NCI-H524 treated with DMSO at 0.1 percent for 48 hours (cell line): ENCODE measurements at regions not wholly inside any gene's neighbourhood (a gene's known extent, or its start where the extent isn't known, plus 50 kb on each side); places are given as distances from the start of the nearest gene placed in this dataset.
"Not testable (repeated sequence)": the region's sequence is repeated elsewhere in the genome, so short reads cannot be mapped to it uniquely, and the experiment has no call there.

Source experiments
- DNase-seq: peaks from one replicate; lab custom pipeline; 2025; lab: John Stamatoyannopoulos, UW

DNA sequence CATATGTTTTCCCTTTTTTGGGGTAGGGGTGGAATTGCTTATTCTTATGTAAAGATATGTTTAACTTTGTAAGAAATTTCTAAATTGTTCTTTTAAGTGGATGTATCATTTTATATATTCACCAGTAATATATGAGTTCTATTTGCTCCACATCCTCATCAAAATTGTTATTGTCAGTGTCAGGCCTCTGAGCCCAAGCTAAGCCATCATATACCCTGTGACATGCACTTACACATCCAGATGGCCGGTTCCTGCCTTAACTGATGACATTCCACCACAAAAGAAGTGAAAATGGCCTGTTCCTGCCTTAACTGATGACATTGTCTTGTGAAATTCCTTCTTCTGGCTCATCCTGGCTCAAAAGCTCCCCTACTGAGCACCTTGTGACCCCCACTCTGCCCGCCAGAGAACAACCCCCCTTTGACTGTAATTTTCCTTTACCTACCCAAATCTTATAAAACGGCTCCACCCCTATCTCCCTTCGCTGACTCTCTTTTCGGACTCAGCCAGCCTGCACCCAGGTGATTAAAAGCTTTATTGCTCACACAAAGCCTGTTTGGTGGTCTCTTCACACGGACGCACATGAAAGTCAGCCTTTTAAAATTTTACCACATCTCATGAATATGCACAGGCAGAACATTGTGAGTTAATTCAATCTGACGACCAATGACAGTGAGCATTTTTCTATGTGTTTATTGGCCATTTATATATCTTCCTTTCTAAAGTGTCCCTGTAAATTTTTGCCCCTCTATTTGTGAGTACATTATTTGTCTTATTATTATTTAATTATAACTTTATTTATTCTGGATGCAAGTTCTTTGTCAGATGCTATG lies 176.8 kb downstream of the CDC14C start:
- not testable (repeated sequence) for DNase-seq

DNA sequence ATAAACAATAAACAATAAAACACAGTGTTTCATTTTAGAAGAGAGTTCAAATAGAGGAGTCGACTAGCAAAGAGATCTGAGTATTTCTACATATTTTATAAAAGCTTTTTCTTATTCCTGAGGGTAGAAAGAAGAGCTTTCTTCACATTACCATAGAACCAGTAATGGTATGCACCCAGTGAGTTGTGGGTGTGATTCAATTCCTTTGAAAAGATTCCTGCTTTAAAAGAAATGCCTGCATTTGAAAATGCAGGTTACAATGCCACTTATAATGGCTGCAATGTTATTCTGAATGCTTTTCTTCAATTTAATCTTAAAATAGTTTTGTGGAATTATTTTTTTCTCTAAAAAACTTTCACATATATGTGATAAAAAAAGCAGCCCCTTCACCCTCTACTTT lies 178.1 kb downstream of the CDC14C start:
- DNase-seq = no peak

DNA sequence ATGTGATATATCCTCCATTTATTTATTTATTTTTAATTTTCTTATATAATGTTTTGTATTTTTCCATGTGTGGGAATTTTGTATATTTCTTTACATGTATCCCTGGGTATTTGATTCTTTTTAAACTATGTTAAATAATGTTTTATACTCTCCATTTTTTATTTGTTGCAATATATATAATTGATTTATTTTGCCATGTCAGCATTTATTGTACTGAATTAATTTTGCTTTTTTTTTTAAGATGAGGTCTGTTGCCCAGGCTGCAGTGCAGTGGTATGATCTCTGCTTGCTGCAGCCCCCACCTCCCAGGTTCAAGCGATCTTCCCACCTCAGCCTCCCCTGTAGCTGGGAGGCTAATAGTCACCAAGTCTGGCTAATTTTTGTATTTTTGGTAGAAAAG lies 187.4 kb downstream of the CDC14C start:
- no peak for DNase-seq

DNA sequence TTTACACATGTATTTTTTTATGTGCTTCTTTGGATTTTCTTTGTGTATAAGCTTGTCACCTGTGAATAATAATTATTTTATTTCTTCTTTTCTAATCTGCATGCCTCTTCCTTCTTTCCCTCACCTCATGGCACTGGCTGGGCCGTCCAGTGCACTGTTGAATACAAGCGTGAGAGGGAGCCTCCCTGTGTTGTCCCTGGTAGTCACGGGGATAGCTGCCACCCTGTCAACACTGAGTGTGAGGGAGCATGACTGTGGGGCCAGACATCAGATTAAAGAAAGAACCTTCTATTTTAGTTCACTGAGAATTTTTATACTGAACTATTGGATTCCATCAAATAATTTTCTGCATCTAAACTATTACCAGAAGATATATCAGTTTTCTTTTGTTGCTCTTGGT lies 187.9 kb downstream of the CDC14C start:
- DNase-seq = no peak

DNA sequence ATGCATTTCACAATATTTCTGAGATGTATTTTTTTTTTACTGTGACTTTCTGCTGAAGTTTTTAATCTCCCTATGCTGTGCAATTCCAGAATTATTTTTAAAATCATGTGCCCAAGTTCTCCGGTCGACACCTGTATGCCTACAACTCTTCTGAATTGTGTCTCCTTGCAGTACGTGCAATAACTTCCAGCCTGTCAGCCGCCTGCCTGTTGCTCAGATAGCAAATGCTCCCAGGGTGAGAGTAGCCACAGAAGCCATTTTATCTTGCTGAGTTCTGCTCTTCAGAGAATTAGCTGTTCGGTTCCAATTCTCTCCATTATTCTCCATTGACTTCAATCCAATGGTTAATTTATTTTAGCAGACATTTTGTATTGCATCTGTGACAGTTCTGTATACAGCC lies 188.3 kb downstream of the CDC14C start:
- DNase-seq = no peak

DNA sequence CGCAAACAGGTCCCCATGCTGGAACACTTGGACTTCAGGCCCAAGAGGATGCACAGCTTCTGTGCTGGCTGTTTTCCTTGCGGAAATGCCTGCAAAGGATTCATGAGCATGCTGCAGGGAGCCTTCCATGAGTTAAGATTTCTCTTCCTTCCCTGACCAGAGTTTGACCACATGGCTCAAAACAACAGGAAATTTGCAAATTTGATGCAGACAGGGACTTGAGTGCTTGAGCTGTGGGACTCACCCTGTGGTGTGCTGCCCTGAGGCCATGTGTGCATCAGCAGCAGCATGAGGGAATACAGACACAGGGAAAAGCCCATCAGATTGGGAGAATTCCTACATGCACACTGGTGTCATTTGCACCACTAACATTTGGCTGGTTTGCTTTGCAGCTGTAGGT lies 195.4 kb downstream of the CDC14C start:
- no peak for DNase-seq

DNA sequence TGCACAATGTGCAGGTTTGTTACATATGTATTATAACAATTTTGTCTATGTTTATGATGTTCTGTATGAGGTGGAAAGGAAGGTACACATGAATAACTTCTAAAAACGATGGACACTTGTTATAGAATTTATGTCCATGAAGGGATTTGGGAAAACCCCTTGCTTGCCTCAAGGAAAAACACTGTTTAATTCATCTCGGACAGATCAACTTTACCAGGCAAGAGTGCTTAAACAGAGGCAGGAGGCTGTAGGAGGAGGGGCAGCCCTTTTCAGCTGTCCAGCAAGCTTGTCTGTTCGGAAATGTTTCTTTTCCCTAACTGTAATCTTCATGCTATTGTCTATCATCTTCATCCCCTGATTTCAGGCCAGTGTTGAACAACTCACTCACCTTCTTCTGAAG lies 200.9 kb downstream of the CDC14C start:
- no peak for DNase-seq

DNA sequence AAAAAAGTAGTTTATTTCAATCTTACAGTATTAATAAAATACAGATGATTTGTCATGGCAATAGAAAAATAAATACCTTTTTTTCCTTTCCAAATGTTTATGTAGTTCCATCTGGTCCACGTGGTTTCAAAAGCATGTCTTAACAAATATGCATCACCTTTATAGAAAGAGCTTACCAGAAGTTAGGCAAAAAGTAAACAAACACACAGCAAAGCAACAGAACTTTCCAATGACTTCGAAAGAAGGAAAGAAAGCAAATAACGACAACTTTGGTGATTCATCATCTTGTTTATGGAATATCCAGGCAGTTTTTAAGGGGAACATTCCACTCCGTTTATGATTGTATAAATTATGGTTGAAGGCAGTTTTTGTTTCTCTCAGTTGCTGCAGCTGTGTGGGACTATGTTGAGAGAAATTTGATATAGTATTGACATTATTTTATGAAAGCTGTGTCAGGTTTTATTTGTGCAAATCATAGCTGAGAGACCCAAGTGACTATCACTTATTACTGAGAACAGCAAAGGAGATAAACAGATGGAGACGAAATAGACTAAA lies 203.1 kb downstream of the CDC14C start:
- DNase-seq = no peak

DNA sequence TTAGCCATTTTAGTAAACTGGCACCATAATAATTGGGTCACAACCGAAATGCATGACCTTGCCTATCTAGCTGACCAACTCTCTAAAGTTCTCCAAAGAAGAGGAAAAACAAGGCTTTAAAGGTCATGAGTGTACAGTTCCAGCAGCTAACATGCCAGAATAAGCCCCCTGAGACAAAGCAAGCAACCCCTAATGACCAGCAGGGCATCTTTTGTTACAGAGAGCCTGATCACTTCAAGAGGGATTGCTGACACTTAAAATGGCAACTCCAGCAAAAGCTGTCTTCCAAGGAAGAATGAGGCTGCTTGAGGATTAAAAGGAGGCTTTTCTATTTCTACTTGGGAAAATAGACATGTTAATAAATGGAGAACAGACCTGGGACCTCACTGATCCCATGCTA lies 213.6 kb downstream of the CDC14C start:
- no peak for DNase-seq

DNA sequence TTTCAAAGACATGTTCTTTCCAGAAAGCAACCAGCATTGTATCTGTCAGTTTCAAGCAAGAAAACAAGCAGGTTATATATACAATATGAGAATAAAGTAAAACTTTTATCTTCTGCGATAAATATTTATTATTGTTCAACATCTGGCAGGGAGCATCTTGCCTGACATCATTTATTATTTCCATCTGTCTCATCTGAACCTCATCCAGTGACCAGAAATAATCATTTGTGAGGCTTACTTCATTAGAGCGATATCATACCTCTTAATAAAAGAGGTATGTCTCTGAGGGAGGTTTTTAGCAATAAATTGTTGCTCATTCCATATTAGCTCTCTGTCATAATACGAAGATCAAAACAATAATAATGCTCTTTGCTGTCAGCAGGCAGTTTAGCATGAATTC lies 226.1 kb downstream of the CDC14C start:
- DNase-seq = no peak

DNA sequence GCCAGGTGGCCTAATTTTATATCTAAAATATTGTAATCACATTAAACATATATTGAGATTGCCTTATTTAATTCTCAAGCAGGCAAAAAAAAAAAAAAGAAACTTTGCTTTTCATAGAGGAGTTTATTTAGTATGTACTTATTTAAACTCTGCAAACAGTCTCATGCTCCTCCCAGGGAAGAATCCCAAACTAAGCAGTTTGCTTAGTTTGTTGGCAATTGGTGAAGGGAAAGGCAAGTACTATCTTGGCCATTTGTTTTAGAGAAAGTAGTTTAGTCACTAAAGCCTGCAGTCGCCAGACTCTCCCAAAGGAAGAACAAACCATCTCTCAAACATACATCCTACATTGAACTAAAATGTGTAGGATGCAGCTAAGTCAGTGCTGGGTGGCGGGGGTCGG lies 226.8 kb downstream of the CDC14C start:
- no peak for DNase-seq

DNA sequence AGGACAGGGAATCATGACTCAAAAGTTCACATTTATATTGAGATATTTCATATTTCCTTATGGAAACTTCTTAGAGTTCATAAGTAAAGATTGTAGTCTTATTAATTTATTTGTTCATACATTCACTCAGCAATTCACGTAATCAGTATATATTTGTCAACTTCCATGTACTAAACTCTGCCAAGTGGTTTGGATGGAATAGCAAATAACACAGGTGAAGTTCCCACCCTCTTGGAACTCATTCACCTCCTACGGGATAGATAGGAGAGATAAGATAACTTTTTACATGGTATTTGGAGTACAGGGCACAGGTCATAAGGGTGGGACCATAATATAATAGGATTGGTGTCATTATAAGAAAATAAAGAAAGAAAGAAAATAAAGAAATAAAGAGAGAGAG lies 234.0 kb downstream of the CDC14C start:
- no peak for DNase-seq

DNA sequence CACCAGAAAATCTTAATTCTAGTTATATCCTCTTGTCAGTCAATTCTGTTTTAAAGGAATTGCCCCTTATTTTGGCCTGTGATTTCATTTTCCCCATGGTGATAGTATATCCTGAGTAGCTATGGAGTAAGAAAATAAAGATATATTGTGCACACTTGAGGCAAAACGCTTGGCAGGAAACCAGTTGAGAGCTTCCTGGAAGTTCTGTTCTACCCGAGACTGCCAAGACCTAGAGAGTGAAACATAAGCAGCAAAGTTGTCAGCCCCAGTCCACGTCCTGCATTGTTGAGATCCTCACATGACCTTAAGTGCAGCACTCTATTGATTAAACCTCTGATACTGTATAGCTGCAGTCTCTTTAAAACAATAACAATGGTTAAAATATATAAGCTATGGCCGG lies 235.2 kb downstream of the CDC14C start:
- no peak for DNase-seq

DNA sequence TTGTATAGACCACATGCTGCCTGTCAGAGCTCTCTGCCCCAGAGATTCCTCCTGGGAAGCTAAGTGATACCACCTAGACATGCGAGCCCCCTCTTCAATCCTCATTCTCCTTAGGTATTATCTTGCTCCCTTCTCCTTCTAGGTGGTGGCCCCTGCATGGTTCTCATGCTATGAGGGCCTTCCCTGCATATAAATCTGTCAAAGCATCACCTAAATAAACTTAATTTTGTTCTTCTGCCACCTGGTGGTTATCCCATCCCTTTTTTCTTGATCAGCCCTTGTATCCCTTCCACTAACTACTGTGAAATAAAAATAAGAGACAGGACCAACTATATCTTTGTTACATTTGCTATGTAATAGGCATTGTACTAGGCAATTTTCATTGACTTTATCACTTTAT lies 242.1 kb downstream of the CDC14C start:
- DNase-seq = no peak

DNA sequence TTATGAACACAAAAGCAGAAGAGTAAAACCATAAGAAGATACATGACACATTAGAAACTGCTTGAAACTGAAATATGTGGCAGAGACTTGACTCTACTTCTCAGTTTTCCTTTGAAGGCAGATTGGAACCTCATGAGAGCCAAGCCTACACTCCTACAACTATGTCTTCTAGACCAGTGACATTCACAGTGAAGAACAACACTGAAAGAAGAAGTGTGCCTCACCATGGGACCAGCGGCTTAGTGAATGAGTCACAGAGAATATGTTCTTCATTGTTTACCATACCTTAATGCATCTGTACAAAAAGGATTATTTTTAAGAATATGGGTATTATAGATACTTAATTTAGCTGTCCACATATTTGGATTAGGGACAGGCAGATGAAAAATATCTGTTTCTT lies 248.3 kb downstream of the CDC14C start:
- DNase-seq = no peak

DNA sequence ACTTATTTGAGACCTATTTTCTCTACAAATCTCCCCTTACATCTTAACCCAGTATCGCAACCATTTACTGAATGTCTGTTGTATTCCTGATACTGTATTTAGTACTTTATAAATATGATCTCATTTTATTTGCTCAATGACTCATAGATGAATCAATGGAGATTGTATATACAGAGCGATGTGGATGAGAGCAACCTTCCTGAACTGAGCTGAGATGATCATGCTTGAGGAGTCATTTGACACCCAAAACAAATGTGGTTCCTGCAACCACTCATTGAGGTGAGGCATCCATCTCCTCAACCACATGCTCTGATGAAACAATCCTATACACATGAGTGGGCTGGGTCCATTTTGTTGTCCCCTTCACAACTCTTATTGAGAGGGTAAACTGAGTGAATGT lies 250.0 kb downstream of the CDC14C start:
- no peak for DNase-seq

DNA sequence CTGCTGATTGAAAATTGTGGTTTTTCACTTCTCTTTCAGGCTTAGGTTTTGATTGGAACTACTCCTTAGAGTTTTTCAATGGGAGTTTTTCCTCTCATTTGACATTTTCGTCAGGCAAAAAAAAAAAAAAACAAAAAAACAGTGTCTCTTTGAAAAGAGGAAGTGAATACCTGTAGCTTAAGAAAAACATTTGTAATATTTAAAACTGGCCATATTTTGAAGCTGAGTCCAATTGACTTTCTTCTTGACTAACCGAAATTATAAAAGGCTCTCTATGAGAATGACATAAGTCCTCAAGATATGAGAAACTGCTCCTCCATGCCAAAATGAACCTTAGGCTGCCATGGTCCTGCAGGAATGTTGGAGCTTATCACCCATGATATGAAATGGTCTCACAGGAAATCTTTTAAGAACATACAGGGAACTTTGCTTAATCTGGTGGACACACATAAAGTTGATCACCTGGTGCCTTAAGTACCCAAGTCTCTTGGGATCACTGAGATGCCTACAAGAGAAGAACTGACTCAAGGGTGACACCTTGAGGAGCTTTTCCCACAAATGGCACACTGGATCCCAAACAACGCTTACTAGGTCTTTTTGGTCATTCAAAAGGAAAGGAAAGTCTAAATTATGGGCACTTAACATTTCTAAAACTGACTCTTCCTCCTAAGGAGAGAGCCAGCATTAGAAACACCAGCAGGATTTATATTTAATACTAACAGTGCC lies 263.4 kb downstream of the CDC14C start:
- DNase-seq = no peak

DNA sequence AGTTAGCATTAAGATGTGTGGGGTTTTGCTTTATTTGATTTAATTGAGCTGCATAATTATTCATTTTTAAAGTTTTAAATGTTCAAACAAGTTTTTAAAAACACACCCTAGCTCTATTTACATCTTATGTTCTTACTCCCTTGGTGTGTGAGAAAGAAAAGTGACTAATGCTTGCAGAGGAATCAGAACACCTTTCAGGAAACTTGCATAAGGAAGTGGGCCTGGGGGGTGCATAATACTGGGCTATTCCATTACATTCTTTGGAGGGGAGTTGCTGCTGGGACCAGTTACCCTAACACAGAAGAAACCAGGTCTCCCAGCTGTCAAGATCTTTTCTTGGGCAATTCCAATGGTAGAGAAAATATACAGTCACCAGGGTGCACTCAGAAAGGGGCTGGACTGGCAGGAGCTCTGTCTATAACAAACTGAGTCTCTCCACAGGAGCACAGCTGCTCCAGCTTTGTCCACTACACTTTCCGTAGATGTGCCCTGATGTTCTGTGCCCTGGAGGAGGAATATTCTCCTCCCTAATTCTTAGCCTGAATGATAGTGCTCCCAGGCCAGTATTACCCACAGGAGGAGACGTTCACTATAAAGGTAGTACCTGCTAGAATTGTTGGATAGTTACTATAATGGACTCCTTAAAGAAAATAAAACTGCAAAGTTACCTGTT lies 304.2 kb downstream of the CDC14C start:
- DNase-seq = no peak

DNA sequence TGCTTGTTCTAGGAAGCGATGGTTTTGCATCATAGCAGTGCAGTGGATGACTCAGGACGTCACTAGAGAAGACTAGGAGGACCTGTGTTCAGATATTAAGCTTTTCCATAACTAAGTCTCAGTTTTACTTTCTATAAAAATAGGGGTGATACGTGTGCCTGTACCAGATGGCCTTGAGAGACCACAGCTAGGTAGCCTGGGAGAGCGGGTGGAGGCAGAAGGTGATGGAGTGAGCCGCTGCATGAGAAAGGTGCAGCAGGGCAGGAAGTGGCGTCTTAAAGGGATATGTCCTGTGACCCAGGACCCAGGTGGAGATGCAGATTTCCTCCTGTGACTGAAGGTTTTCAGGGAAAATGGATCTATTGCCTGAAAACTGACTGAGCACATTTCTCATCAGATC lies 304.9 kb downstream of the CDC14C start:
- DNase-seq = no peak

DNA sequence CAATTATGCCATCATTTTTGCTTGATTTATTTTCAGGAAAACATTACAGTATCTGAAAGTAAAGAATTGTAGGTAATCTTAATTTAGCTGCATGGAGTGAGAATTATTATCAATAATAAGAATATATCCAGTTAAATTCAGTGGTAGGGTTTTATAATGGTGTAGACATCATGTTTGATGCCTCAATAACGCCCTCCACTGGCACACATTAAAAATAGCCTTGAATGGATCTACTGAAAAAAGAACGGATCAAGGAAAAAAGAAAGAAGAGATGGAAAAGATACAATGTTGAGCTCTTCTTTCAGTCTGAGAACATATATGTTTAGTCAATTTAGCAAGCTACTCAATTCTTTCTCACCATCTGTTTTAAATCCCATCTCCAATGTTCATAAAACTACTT lies 319.2 kb downstream of the CDC14C start:
- DNase-seq = no peak

DNA sequence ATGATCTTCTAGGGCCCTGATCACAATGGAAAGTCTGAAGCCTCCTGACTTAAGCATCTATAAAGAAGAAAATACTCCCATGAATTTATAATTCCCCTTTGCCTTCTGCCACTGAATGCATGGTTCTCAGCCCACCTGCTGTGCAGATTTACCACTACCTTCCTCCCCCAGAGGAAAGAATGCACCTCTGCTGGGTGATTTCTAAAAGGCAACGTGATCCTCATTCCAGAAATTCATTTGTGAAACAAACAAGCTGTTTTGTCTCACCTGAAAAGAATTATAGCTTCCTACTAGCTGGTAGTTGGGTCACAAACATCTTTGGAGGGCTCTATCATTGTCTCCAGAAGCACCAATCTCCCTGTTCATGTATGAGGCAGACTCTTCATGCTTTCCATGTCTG lies 320.2 kb downstream of the CDC14C start:
- no peak for DNase-seq

DNA sequence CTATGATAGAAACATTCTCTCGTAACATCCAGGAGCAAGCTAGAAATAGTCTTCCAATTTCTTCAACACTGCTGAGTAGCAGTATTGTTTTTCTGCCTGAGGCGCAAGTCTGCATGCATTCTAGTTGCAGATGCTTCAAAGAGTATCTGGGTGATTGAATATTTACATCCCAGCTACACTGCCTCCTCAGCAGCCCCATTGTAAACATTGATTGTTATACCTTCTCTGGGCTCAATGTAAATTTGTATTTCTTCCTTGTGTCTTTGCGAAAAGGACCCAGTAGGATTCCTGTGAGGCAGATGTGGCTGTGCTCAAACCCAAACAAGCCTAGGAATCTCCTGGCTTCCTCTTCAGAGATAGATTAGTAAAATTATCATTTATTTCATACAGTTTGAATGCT lies 320.7 kb downstream of the CDC14C start:
- no peak for DNase-seq

DNA sequence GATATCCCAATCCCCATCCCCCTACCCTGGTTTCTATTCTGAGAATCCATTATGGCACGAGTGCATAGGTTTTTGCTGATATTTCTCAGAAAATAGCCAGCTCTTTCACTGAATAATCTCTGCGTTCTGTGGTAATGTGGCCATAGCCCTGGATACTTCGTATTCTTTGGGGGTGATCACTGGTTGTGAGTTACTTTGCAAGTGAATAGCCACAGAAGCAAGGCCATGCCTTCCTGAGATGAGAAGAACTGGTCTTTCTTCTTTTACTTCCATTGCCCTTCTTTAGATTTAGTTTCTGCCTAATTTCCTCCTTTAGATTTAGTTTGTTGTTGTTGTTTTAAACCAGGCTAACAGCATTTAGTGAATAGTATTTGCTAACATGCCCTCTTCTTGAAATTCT lies 323.4 kb downstream of the CDC14C start:
- DNase-seq = no peak
